HepG2 (cell line): ENCODE measurements at regions not wholly inside any gene's neighbourhood (a gene's known extent, or its start where the extent isn't known, plus 50 kb on each side); places are given as distances from the start of the nearest gene placed in this dataset.
A peak's percentile ranks its signal among the peaks of the same experiment; 100 is the strongest.

Experiments used
- ATAC-seq: fragments of 200-7000 bp; cut with Tn5 transposase; 3 replicates; pipeline ENCODE4 v1.9.1; 2020; ENCODE audit warnings: mild to moderate bottlenecking, moderate library complexity
- BruUV-seq: library from RNA; stranded (reverse); fragments of 400-500 nt; replicated peaks from 2 replicates; lab custom pipeline; 2021; lab: Mats Ljungman, UMichigan
- CTCF ChIA-PET: fragments of 300-600 bp; formaldehyde crosslinking; extraction: SDS; loops from one replicate; lab custom pipeline; 2021; ENCODE audit warnings: low total read pairs, inconsistent platforms, low intra/inter-chr PET ratio; lab: Yijun Ruan, JAX
- POLR2A ChIA-PET: fragments of 350-600 bp; sonication (Branson Sonifier 250); formaldehyde crosslinking; loops from one replicate; lab custom pipeline; 2020; ENCODE audit warnings: antibody characterized with exemption, inconsistent platforms; lab: Yijun Ruan, JAX
- DNase-seq: peaks from one replicate; pipeline ENCODE4 v3.0.0-alpha.2; 2015; ENCODE audit warnings: low spot score
- FAIRE-seq: peaks from 3 replicates; lab custom pipeline; 2011; peaks lifted over from hg19 to GRCh38; lab: Jason Lieb, UNC
- H2AFZ ChIP-seq: one replicate; pipeline ENCODE4 v1.6.1; 2011; ENCODE audit warnings: low read length, inconsistent platforms
- H3K27ac ChIP-seq: fragments of 300-600 bp; 3 replicates; pipeline ENCODE4 v1.8.0; 2011; ENCODE audit warnings: mixed run types, mild to moderate bottlenecking, mixed read lengths, low read length, inconsistent platforms; ENCODE audit not compliant: insufficient read depth; ENCODE audit errors: extremely low read length
- H3K27me3 ChIP-seq, 2 experiments: fragments of 200-600 bp in 1 of 2; 2 replicates in 1 of 2; 3 replicates in 1 of 2; pipeline versions ENCODE4 v1.6.0 to v1.8.0; 2011; ENCODE audit warnings: low read length in 2 of 2, mild to moderate bottlenecking in 2 of 2, moderate library complexity in 2 of 2, inconsistent platforms in 1 of 2; ENCODE audit not compliant: insufficient read depth in 2 of 2, control insufficient read depth in 1 of 2
- H3K36me3 ChIP-seq, 2 experiments: fragments of 200-600 bp in 1 of 2; replicated peaks in 1 of 2; 2 replicates in 1 of 2; 3 replicates in 1 of 2; pipeline versions ENCODE4 v1.5.1 to v1.8.0; 2011; ENCODE audit warnings: low read length in 2 of 2, inconsistent platforms in 1 of 2; ENCODE audit not compliant: insufficient read depth in 2 of 2, control insufficient read depth in 1 of 2
- H3K4me1 ChIP-seq: 2 replicates; pipeline ENCODE4 v1.5.1; 2012; ENCODE audit warnings: low read length, inconsistent platforms; ENCODE audit not compliant: insufficient read depth
- H3K4me2 ChIP-seq: 2 replicates; pipeline ENCODE4 v1.6.0; 2011; ENCODE audit warnings: low read depth, low read length, inconsistent platforms
- H3K4me3 ChIP-seq, 3 experiments: fragments of 200-600 bp in 1 of 3; sonication (generic), shearing (Covaris generic) in 1 of 3; replicated peaks in 1 of 3; 2 replicates each; pipeline ENCODE4 v1.5.1; 2011 to 2016; ENCODE audit warnings: low read length in 3 of 3, inconsistent platforms in 2 of 3, low read depth in 2 of 3, mild to moderate bottlenecking in 2 of 3, control low read depth in 1 of 3, mixed read lengths in 1 of 3; ENCODE audit not compliant: insufficient read depth in 1 of 3
- H3K79me2 ChIP-seq: one replicate; pipeline ENCODE4 v1.6.1; 2011; ENCODE audit warnings: low read length, inconsistent platforms; ENCODE audit not compliant: insufficient read depth
- H3K9ac ChIP-seq: 2 replicates; pipeline ENCODE4 v1.6.0; 2011; ENCODE audit warnings: mild to moderate bottlenecking, low read depth, low read length, inconsistent platforms; ENCODE audit not compliant: insufficient read depth
- H3K9me3 ChIP-seq: 2 replicates; pipeline ENCODE4 v1.5.1; 2012; ENCODE audit warnings: mild to moderate bottlenecking, low read length
- H4K20me1 ChIP-seq: 2 replicates; pipeline ENCODE4 v1.6.0; 2011; ENCODE audit warnings: inconsistent platforms, mild to moderate bottlenecking, low read length, moderate library complexity; ENCODE audit not compliant: insufficient read depth
- DZIP1 ChIP-seq: sonication (generic); formaldehyde crosslinking; IDR thresholded peaks from 2 replicates; pipeline ENCODE4 v1.5.0; 2020; ENCODE audit warnings: mild to moderate bottlenecking, missing genetic modification reagents
- HNRNPK ChIP-seq: fragments of 200-400 bp; formaldehyde crosslinking; IDR thresholded peaks from 2 replicates; pipeline ENCODE4 v1.6.1; 2018; ENCODE audit warnings: low read length, low read depth, moderate library complexity, mild to moderate bottlenecking; ENCODE audit not compliant: poor library complexity, severe bottlenecking
- MAFF ChIP-seq: IDR thresholded peaks from 2 replicates; pipeline ENCODE4 v1.6.1; 2011; ENCODE audit warnings: low read depth, low read length, improper control_type of control experiment
- MAFK ChIP-seq, 2 experiments: IDR thresholded peaks in 1 of 2; conservative IDR thresholded peaks in 1 of 2; 2 replicates each; pipeline ENCODE4 v1.6.1; 2011; ENCODE audit warnings: improper control_type of control experiment in 2 of 2, low read length in 2 of 2
- NCOA1 ChIP-seq: sonication (generic); formaldehyde crosslinking; IDR thresholded peaks from 2 replicates; pipeline ENCODE4 v1.9.0; 2021; ENCODE audit warnings: missing genetic modification reagents
- ZFP36L2 ChIP-seq: sonication (generic); formaldehyde crosslinking; IDR thresholded peaks from 2 replicates; pipeline ENCODE4 v1.4.0; 2020; ENCODE audit warnings: missing genetic modification reagents
- ZFP37 ChIP-seq: sonication (generic); formaldehyde crosslinking; IDR thresholded peaks from 2 replicates; pipeline ENCODE4 v1.4.0; 2020; ENCODE audit warnings: missing genetic modification reagents, borderline replicate concordance
- ZNF382 ChIP-seq: sonication (generic); formaldehyde crosslinking; IDR thresholded peaks from 2 replicates; pipeline ENCODE4 v1.5.0; 2020; ENCODE audit warnings: missing genetic modification reagents, mild to moderate bottlenecking, borderline replicate concordance
- ZNF431 ChIP-seq: sonication (generic); formaldehyde crosslinking; IDR thresholded peaks from 2 replicates; pipeline ENCODE4 v1.9.0; 2022; ENCODE audit warnings: missing genetic modification reagents, low read depth, mild to moderate bottlenecking, borderline replicate concordance
- ZNF7 ChIP-seq: IDR thresholded peaks from 2 replicates; pipeline ENCODE4 v1.6.1; 2016; ENCODE audit warnings: missing biosample characterization, missing genetic modification reagents
- ZNF747 ChIP-seq: sonication (generic); formaldehyde crosslinking; IDR thresholded peaks from 2 replicates; pipeline ENCODE4 v1.8.1; 2023; ENCODE audit warnings: missing genetic modification reagents, mild to moderate bottlenecking, borderline replicate concordance
- WGBS: methylation state at CpG from one replicate; pipeline ENCODE4 v1.1.6; 2017; ENCODE audit warnings: low lambda C conversion rate; 5-methylcytosine and 5-hydroxymethylcytosine counted together
- in situ Hi-C: cut with HindIII; loops from 2 replicates; pipeline ENCODE4 v1.10.0; 2017; ENCODE audit warnings: low pct_unique_long_range_greater_than_20kb; ENCODE audit not compliant: extremely low pct_ligation_motif_present
- intact Hi-C: fragments of 100-400 bp; cut with micrococcal nuclease; formaldehyde crosslinking; loops from one replicate; pipeline ENCODE4 v1.10.0; 2022; ENCODE audit not compliant: unreplicated experiment

- DNase-seq, result no peak
- TF ChIP-seq ZFP36L2 (CRISPR knock-in tag), result no peak
- TF ChIP-seq HNRNPK, result peak; percentile 5
- peak; percentile 83 to 91 for TF ChIP-seq MAFK (conservative IDR thresholded peaks at IDR 0.05 in 1 of 2, IDR thresholded peaks at IDR 0.05 in 1 of 2; ENCODE audit: low read length in 2 of 2)
- no peak for TF ChIP-seq DZIP1 (CRISPR knock-in tag)
- peak; percentile 85 for TF ChIP-seq MAFF
- Histone ChIP-seq H3K79me2 (no peaks in the 10 kb centered on the region), H3K4me2 (no peak overlapping the region), H4K20me1 (no peaks in the 10 kb centered on the region), H3K4me3 (no peak overlapping the region), H3K27ac (no peak overlapping the region), H3K4me1 (no peaks in the 10 kb centered on the region), H3K9me3 (no peaks in the 10 kb centered on the region), H2AFZ (no peak overlapping the region), H3K9ac (no peak overlapping the region), H3K27me3 (no peaks in the 10 kb centered on the region), H3K36me3 (no peaks in the 10 kb centered on the region)
- intact Hi-C loops (no loop called here), in situ Hi-C loops (no loop called here)
- no peak for FAIRE-seq
- ChIA-PET CTCF (no interaction called here), POLR2A (no interaction called here)
- ATAC-seq, result no peak
- BruUV-seq, result no TSS peak
Observed at GRCh38 chr3:158992463-158992862, 190.6 kb downstream of the MFSD1 start.

- BruUV-seq, result no TSS peak
- intact Hi-C loops (no loop called here), in situ Hi-C loops (no loop called here)
- Histone ChIP-seq H3K36me3 (no peaks in the 10 kb centered on the region), H3K9ac (no peak overlapping the region), H3K27me3 (no peaks in the 10 kb centered on the region), H3K27ac (no peak overlapping the region), H3K79me2 (no peaks in the 10 kb centered on the region), H4K20me1 (no peaks in the 10 kb centered on the region), H3K4me2 (no peak overlapping the region), H2AFZ (no peak overlapping the region), H3K4me1 (no peaks in the 10 kb centered on the region), H3K9me3 (no peaks in the 10 kb centered on the region), H3K4me3 (no peak overlapping the region)
- POLR2A ChIA-PET, result no interaction called here
- TF ChIP-seq ZNF747 (no peak), ZNF431 (CRISPR knock-in tag) (no peak), ZNF7 (no peak), NCOA1 (no peak), ZFP37 (CRISPR knock-in tag) (no peak), ZNF382 (CRISPR knock-in tag) (no peak)
- CTCF ChIA-PET, result no interaction called here
- DNase-seq (no peak), ATAC-seq (no peak), FAIRE-seq (no peak)
- WGBS, result 2% methylated on average over 4 of the region's 4 CpGs
Observed at GRCh38 chr3:158994386-158994785, 192.5 kb downstream of the MFSD1 start.
